HFFc6 (cell line): ENCODE measurements at regions not wholly inside any gene's neighbourhood (a gene's known extent, or its start where the extent isn't known, plus 50 kb on each side); places are given as distances from the start of the nearest gene placed in this dataset.
A peak's percentile ranks its signal among the peaks of the same experiment; 100 is the strongest.

Source experiments
- DNase-seq: peaks from one replicate; pipeline ENCODE4 v3.0.0-alpha.2; 2018
- H3K27ac Mint-ChIP-seq: 2 replicates; pipeline ENCODE4 v1.8.0; 2020; ENCODE audit warnings: mild to moderate bottlenecking, mixed read lengths
- H3K27me3 Mint-ChIP-seq: 2 replicates; pipeline ENCODE4 v1.8.0; 2021; ENCODE audit warnings: mild to moderate bottlenecking, moderate library complexity, mixed read lengths; ENCODE audit not compliant: insufficient read depth
- H3K36me3 Mint-ChIP-seq: 2 replicates; pipeline ENCODE4 v1.8.0; 2021; ENCODE audit warnings: low read depth, mixed read lengths
- H3K4me1 Mint-ChIP-seq: 2 replicates; pipeline ENCODE4 v1.8.0; 2020; ENCODE audit warnings: low read depth, mixed read lengths
- H3K4me3 Mint-ChIP-seq: 2 replicates; pipeline ENCODE4 v1.8.0; 2020; ENCODE audit warnings: mild to moderate bottlenecking, moderate library complexity, mixed read lengths
- H3K9me3 Mint-ChIP-seq: 2 replicates; pipeline ENCODE4 v1.8.0; 2020; ENCODE audit warnings: mild to moderate bottlenecking, mixed read lengths
- TF ChIP-seq, protein P1 (sequence below): fragments of 200-600 bp; sonication (generic); IDR thresholded peaks from 2 replicates; pipeline ENCODE4 v1.5.0; 2021; ENCODE audit warnings: antibody characterized with exemption, mild to moderate bottlenecking

DNA sequence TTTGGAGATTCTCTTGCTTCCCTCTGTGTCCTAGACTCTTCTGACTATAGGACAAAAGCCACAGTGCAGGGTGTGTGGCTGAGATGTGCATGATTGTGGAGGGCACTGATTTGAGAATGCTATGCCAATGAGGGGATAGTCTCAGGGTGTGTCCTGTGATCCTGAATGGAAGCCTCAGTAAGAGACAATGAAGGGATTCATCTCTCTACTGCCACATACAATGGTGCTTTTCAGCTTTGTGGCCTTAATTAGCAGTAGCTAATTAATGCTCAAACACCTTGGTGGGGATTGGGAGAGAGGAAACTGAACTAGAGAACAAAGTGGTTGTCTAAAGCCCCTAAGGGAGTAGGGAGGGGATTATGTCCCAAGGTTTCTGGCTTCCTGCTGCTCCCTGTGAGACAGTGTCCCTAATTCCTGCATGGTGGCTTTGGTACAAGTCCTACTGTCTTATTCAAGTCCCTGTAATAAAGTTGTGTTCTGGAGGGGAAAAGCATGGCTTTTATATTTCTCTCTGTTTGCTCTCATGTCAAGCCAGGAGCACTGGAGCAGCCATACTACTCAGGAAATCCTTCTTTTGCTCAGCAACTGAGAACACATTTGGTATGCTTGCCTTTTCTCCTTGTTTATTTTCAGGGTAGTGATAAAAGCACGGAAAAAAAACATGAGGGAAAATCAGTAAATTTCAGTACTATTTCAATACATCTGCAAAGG lies 415.2 kb upstream of the TCF4 start:
- no peak for DNase-seq
- TF ChIP-seq, protein P1, sequence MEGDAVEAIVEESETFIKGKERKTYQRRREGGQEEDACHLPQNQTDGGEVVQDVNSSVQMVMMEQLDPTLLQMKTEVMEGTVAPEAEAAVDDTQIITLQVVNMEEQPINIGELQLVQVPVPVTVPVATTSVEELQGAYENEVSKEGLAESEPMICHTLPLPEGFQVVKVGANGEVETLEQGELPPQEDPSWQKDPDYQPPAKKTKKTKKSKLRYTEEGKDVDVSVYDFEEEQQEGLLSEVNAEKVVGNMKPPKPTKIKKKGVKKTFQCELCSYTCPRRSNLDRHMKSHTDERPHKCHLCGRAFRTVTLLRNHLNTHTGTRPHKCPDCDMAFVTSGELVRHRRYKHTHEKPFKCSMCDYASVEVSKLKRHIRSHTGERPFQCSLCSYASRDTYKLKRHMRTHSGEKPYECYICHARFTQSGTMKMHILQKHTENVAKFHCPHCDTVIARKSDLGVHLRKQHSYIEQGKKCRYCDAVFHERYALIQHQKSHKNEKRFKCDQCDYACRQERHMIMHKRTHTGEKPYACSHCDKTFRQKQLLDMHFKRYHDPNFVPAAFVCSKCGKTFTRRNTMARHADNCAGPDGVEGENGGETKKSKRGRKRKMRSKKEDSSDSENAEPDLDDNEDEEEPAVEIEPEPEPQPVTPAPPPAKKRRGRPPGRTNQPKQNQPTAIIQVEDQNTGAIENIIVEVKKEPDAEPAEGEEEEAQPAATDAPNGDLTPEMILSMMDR = no peak
- no peak overlapping the region for H3K4me3 Mint-ChIP-seq
- H3K27me3 Mint-ChIP-seq = no peaks in the 10 kb centered on the region
- H3K9me3 Mint-ChIP-seq = no peaks in the 10 kb centered on the region
- peaks cover 29% of the 10 kb centered on the region for H3K4me1 Mint-ChIP-seq
- H3K27ac Mint-ChIP-seq = no peak overlapping the region
- no peaks in the 10 kb centered on the region for H3K36me3 Mint-ChIP-seq

DNA sequence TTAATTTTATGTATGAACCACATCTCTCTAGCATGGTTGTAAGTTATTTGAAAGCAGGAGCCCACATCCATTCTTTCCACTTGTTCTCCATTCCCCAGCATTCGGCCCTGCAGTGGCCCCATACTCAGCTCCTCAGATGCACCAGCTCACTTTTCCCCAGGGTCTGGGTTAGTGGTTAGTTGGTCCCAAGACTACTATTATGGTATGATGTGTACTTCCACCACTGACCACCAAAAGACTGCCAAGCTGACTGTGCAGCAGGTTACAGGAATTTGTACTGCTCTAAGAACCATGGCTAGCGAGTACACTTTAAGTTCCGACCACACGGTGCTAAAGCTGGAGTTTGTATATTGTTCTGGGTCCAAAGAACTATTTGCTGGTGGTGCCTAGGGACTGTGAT lies 413.6 kb upstream of the TCF4 start:
- no peaks in the 10 kb centered on the region for H3K27me3 Mint-ChIP-seq
- no peak overlapping the region for H3K4me3 Mint-ChIP-seq
- H3K9me3 Mint-ChIP-seq = no peaks in the 10 kb centered on the region
- TF ChIP-seq, protein P1 = peak; percentile 26; the same call in 1 of the 2 replicates
- H3K36me3 Mint-ChIP-seq = no peaks in the 10 kb centered on the region
- H3K27ac Mint-ChIP-seq = no peak overlapping the region
- H3K4me1 Mint-ChIP-seq = peaks cover 41% of the 10 kb centered on the region
- DNase-seq = no peak

DNA sequence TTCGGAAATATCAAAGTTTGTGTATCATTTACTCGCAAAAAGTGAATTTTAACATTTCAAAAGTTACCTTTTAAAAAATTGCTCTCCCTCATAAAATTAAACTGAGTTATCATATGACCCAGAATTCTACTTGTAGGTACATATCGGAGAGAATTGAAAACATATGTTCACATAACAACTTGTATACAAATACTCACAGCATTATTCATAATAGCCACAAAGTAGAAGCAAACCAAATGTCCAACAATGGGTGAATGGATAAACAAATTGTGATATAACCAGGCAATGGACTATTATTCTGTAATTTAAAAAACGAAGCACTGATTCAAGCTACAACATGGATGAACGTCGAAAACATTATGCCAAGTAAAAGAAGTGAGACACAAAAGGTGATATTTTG lies 412.0 kb upstream of the TCF4 start:
- Mint-ChIP-seq H3K27ac (peak overlapping the region; percentile 50; the same call in 1 of the 2 replicates), H3K4me1 (peaks cover 41% of the 10 kb centered on the region), H3K36me3 (no peaks in the 10 kb centered on the region), H3K4me3 (peak overlapping the region; percentile 5; the same call in 1 of the 2 replicates), H3K9me3 (no peaks in the 10 kb centered on the region), H3K27me3 (no peaks in the 10 kb centered on the region)
- TF ChIP-seq, protein P1 = no peak
- peak; percentile 21 for DNase-seq

DNA sequence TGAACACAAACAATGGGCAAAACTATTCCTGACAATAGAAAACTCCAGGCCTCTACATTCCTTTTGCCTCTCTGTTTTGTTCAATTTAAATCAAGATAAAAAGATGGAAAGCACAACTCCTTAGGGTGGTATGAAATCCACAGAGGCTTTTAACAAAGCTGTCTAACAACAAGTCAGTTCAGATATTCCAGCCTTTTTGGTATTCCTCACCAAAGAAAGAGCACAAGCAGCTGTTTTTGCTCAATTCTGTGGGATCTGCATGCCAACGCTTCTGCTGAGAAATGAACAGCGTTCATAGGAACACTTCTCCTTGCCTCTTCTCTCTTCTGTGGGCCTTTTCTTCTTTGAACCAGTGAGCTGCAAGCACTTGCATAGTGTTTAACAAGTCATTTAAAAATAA lies 411.6 kb upstream of the TCF4 start:
- no peak for DNase-seq
- Mint-ChIP-seq H3K4me3 (peak overlapping the region; percentile 5; the same call in 1 of the 2 replicates), H3K27me3 (no peaks in the 10 kb centered on the region), H3K27ac (peak overlapping the region; percentile 50; the same call in 1 of the 2 replicates), H3K36me3 (no peaks in the 10 kb centered on the region), H3K4me1 (peaks cover 41% of the 10 kb centered on the region), H3K9me3 (no peaks in the 10 kb centered on the region)
- TF ChIP-seq, protein P1 = no peak

DNA sequence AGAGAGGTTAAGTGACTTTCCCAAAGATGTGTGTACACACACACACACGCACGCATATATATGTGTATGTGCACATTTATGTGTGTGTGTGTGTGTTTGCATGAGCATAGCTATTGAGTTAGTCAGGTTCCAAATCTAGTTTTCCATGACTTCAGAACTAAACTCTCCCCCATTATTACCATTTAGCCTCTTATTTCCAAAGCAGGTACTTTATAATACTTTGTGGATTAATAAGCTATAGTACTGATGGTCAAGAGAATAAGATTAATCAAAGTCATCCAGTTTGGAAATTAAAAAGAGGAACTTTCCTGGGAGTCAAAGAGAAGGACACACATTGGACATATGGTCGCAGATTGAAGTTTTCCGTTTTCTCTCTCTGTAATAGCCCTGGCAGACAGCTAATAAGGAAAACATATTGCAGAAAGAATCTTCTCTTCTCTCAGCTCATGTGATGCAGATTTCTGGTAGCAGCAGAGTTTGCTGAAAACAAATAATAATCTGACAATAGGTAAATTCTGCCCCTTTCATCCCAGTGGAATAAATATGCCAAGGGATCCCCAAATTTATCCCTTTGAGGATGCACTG lies 410.9 kb upstream of the TCF4 start:
- H3K36me3 Mint-ChIP-seq = no peaks in the 10 kb centered on the region

More for the DNA sequence above, 410.9 kb upstream of the TCF4 start:
- peak overlapping the region; percentile 80; the same call in 1 of the 2 replicates for H3K27ac Mint-ChIP-seq
- H3K4me1 Mint-ChIP-seq = peaks cover 41% of the 10 kb centered on the region
- DNase-seq = no peak
- no peaks in the 10 kb centered on the region for H3K9me3 Mint-ChIP-seq
- H3K27me3 Mint-ChIP-seq = no peaks in the 10 kb centered on the region
- peak overlapping the region; percentile 80 for H3K4me3 Mint-ChIP-seq
- TF ChIP-seq, protein P1 = no peak
